GM18499 (cell line): ENCODE measurements at regions not wholly inside any gene's neighbourhood (a gene's known extent, or its start where the extent isn't known, plus 50 kb on each side); places are given as distances from the start of the nearest gene placed in this dataset.
A peak's percentile ranks its signal among the peaks of the same experiment; 100 is the strongest.
"Not testable (repeated sequence)": the region's sequence is repeated elsewhere in the genome, so short reads cannot be mapped to it uniquely, and the experiment has no call there.

Experiments
- ATAC-seq: cut with Tn5 transposase; IDR thresholded peaks from one replicate; pipeline ENCODE4 v1.9.1; 2021; ENCODE audit warnings: moderate number of reproducible peaks; ENCODE audit not compliant: insufficient read depth, unreplicated experiment

- ATAC-seq, result no peak
Measured at GRCh38 chr9:22170556-22170955, 161.5 kb upstream of the CDKN2B start.

GRCh38 chr9:22170990-22171670 is 162.0 kb upstream of the CDKN2B start:
- no peak for ATAC-seq

DNA sequence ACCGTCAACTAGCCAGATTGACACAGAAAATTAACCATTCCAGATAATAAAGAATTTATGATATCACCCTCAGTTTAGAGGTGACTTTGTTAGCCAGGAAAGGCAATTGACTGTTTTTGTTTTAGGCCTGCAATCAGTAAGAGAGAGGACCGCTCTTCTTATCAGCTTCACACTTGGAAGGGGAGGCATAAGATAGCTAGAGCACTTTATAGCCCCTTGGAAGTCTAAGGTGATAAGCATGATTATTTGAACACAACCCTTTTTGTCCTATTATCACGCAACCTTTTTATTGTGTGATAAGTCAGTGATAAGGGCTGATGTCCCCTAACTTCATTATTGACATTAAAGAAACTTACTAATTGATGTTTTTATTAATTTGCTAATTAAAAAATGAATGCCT is 162.6 kb upstream of the CDKN2B start:
- ATAC-seq, result no peak

DNA sequence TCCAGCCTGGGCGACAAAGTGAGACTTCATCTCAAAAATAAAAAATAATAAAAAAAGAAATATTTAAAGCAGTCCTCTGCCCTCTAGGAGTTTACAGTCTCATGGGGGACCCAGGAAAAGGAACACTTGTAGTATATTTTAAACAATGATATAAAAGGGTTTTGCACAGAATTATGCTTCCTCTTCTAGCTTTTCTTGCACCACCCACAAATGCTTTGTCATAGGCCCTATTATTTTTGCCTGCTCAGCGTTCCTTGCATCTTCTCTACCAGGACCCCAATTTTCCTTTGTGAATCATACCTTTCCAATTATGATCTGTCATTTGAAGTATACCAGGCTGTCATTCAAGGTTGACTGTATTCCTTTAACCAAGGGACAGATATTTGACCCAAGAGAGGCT is 164.8 kb upstream of the CDKN2B start:
- ATAC-seq, result no peak

GRCh38 chr9:22175972-22176545 is 167.0 kb upstream of the CDKN2B start:
- peak; percentile 70 for ATAC-seq

GRCh38 chr9:22181021-22181420 is 171.9 kb upstream of the CDKN2B start:
- ATAC-seq, result not testable (repeated sequence)

- no peak for ATAC-seq
Measured at GRCh38 chr9:22189471-22189870, 180.4 kb upstream of the CDKN2B start.

DNA sequence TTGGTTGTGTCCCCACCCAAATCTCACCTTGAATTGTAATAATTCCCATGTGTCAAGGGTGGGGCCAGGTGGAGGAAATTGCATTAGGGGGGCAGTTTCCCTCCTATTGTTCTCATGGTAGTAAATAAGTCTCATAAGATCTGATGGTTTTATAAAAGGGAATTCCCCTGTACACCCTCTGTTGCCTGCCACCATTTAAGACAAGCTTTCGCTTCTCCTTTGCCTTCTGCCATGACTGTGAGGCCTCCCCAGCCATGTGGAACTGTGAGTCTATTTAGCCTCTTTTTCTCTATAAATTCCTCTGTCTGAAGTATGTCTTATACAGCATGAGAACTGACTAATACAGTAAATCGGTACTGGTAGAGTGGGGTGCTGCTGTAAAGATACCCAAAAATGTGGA is 187.9 kb upstream of the CDKN2B start:
- ATAC-seq, result peak; percentile 97

DNA sequence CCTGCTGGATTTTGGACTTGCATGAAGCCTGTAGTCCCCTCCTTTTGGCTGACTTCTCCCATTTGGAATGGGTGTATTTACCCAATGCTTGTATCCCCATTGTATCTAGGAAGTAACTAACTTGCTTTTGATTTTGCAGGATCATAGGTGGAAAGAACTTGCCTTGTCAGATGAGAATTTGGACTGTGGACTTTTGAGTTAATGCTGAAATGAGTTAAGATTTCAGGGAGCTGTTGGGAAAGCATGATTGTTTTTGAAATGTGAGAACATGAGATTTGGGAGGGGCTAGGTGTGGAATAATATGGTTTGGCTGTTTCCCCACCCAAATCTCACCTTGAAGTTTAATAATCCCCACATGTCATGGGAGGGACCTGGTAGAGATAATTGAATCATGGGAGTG is 189.6 kb upstream of the CDKN2B start:
- no peak for ATAC-seq

GRCh38 chr9:22201256-22201655 is 192.2 kb upstream of the CDKN2B start:
- no peak for ATAC-seq

DNA sequence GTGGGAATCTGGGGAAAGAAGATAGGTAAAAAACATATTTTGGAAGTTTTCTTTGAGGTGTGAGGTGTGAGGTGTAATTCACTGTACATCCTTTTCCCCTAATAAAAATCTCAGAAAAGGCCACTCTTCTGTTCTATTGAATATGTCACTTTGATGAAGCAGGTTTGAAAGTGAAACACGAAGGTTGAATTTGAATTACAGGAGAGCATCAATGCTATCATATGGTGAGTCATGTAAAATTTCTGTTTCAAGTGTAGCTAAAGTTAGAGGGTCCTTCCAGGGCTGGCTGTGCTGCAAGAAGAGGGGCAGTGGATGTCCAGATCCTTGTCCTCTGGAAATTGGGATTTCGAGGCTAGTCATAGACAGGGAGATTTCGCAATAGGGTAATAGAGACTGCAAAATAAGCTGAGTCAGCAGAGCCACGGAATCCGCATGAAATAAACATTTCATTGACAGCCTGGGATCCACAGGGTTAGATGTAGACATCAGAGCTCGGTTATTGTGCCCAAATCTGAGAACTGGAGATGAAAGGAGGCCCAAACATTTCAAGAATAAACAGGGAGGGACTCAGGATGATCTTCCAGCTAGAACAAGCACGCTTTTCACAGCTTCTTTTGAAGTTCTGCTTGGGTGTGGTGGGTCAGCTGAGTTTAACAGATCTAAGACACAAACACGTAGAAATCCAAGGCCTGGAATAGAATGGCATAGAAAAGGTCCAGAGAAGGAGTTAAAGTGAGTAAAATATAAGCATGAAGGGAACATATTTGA is 194.4 kb upstream of the CDKN2B start:
- no peak for ATAC-seq

DNA sequence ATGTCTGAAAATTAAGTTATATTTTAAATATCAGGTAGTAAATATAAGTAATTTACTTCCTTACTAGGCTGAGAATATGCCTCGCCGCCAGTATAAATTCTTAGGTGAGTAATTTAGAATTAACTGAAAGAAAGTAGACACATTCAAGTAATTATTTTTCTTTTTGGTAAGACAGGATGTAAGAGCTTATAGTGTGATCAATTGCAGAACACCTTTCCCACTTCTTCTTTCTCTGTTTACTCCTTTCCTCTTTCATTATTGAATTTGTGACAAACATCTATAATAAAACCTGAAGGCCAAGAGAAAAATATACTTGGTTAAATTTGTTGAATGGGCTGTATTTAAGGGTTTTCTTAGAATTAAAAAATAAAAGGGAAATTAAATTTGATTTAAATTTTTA is 195.1 kb upstream of the CDKN2B start:
- ATAC-seq, result no peak

DNA sequence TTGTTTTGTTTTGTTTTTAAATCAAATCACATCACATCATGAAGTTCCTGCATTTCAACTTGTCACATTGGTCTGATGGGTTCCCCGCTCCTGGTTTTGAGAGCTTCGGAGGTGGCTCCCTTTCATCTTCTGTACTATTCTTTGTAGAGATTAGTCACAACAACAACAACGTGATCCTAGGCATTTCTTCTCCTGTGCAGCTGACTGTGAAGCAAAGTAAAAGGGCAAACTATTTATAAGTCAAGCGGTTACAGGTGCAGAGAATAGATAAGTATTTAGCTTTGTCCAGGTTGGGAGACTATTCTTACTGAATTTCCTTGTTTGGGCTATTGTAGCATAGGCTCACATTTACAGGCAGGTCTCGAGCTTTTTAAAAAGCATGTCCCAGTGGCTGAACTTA is 197.7 kb upstream of the CDKN2B start:
- ATAC-seq, result no peak

GRCh38 chr9:22208846-22209585 is 199.9 kb upstream of the CDKN2B start:
- peak; percentile 61 for ATAC-seq

GRCh38 chr9:22210262-22210661 is 201.2 kb upstream of the CDKN2B start:
- ATAC-seq, result no peak

DNA sequence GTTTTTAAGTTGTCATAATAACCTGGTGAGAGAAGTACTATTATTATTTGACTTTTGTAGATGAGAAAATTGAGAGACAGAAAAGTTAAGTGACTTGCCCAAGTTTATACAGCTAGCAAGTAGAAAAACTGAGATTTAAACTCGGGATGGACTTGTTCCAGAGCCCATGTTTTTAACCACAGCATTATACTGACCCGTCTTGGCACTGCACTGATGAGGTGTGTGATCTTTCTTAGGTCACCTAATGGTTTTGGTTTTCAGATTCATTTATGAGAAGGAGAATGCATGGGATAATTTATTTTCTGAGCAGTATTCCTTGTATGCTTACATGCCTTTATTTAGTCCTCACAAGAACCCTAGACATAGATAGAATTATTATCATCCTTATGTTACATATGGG is 201.8 kb upstream of the CDKN2B start:
- ATAC-seq, result no peak

GRCh38 chr9:22211588-22212360 is 202.7 kb upstream of the CDKN2B start:
- no peak for ATAC-seq

DNA sequence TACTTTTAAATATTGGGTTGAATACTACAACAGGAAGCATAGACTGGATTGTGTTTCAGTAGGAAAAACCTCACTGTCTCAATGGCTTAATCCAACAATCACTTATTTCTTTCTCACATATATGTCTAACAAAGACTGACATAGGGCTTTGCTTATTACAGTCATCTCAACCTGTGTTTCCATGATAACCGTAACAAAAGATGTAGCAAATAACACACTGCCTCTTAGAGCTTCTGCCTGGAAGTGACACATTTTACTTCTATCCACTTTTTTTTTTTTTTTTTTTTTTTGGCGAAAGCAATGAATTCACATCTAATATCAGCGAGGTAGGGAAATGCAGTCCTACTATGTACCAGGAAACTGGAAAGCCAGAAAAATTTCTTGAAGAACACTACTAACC is 204.9 kb upstream of the CDKN2B start:
- no peak for ATAC-seq

DNA sequence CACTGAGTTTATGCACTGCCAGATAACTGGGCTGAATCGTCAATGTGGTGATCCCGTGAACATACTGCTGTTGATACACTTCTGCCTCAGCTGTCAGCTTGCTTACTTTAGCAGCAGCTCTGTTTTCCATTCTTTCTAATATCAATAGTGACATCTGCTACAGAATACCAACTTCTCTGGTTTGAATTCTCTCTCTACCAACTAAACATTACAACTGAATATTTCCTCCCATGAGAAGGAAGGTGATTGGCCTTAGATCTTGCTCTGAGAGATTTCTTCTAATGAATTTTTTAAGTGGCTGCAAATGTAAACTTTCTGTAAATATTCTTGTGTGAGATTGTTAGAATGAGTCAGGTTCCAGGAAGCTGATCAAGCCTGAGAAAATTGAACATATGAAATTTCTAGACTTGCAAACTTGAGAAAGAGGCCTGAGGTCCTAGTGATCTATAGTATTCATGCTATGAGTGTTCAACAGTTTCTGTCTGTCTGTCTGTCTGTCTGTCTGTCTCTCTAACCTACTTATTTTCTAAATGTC is 205.5 kb upstream of the CDKN2B start:
- no peak for ATAC-seq

DNA sequence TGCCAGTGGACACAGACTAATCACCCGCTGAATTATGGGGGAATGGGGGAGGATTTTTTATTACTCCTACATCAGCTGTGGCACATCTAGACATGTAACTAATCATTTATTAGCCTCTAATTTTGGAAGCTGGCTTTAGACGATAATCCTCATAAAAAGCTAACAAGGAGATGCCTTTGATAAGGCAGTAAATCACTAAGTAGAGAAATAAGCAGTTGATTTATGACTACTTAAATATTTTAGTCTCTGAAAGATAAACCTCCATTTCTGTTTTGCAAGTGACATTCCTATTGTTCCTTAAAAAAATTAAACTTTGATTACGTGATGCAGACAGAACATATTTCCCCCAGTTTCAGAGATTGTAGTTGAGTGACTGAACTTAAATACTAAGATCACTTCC is 206.4 kb upstream of the CDKN2B start:
- ATAC-seq, result no peak
